Motor neuron (in vitro differentiated cells): ENCODE measurements at regions not wholly inside any gene's neighbourhood (a gene's known extent, or its start where the extent isn't known, plus 50 kb on each side); places are given as distances from the start of the nearest gene placed in this dataset.
"Not testable (repeated sequence)": the region's sequence is repeated elsewhere in the genome, so short reads cannot be mapped to it uniquely, and the experiment has no call there.

Experiments used
- ATAC-seq, 8 experiments: fragments of 200-7000 bp; cut with Tn5 transposase; replicated peaks in 6 of 8; 2 replicates each; pipeline ENCODE4 v1.8.0; 2021; ENCODE audit warnings: mild to moderate bottlenecking in 8 of 8, moderate library complexity in 8 of 8
- H3K27ac ChIP-seq, 2 donors: fragments of 250-450 bp; sonication (Bioruptor Pico); 2 replicates each; pipeline ENCODE4 v1.9.0; 2021; ENCODE audit warnings: antibody characterized with exemption in 2 of 2, mild to moderate bottlenecking in 2 of 2, moderate library complexity in 1 of 2
- H3K4me1 ChIP-seq, 2 donors: fragments of 250-450 bp; sonication (Bioruptor Pico); replicated peaks in 1 of 2; 2 replicates each; pipeline ENCODE4 v1.6.1; 2021; ENCODE audit warnings: antibody characterized with exemption in 2 of 2, mild to moderate bottlenecking in 2 of 2, moderate library complexity in 1 of 2
- H3K4me3 ChIP-seq, 5 donors: fragments of 250-450 bp; sonication (Bioruptor Pico); 2 replicates each; pipeline ENCODE4 v1.9.0; 2021; ENCODE audit warnings: antibody characterized with exemption in 5 of 5, mild to moderate bottlenecking in 5 of 5, moderate library complexity in 4 of 5
- WGBS, 10 experiments: fragments of 450-650 bp; shearing (Covaris generic); methylation state at CpG; one replicate each; pipeline ENCODE4 v1.0.0; 2022; 5-methylcytosine and 5-hydroxymethylcytosine counted together
- in situ Hi-C, 9 experiments: fragments of 400-800 bp; cut with MboI; loops; one replicate each; pipeline ENCODE4 v1.15.0; 2021; ENCODE audit warnings: low sequenced_read_pairs in 9 of 9, low pct_unique_long_range_greater_than_20kb in 2 of 9; ENCODE audit not compliant: unreplicated experiment in 9 of 9

GRCh38 chr4:167939863-167940616 is 152.3 kb upstream of the ANXA10 start:
- ATAC-seq = peak in 2 of 8 experiments; percentile 52 to 70
- Histone ChIP-seq H3K4me3 (no peak overlapping the region), H3K4me1 (no peaks in the 10 kb centered on the region), H3K27ac (no peak overlapping the region)
- in situ Hi-C loops = no loop called here
- 15 to 93% (median 63%) methylated on average over 2 to 10 of the region's 10 CpGs; no CpG with 5 or more reads in 2 of the 10 experiments for WGBS, 10 experiments

- peak in 2 of 8 experiments; percentile 35 to 66 for ATAC-seq
- in situ Hi-C loops = no loop called here
These were observed 148.3 kb upstream of the ANXA10 start for GRCh38 chr4:167943872-167944505.

GRCh38 chr4:167944721-167945120 is 147.6 kb upstream of the ANXA10 start:
- 78 to 100% (median 97%) methylated on average over 1 to 2 of the region's 2 CpGs; no CpG with 5 or more reads in 4 of the 10 experiments for WGBS, 10 experiments
- Histone ChIP-seq H3K4me1 (no peaks in the 10 kb centered on the region), H3K4me3 (no peak overlapping the region), H3K27ac (no peak overlapping the region)
- in situ Hi-C loops = no loop called here
- peak in 2 of 8 experiments; percentile 51 to 59 for ATAC-seq

More at GRCh38 chr4:167943872-167944505, 148.3 kb upstream of the ANXA10 start:
- H3K4me3 ChIP-seq = no peak overlapping the region
- WGBS, 10 experiments = 0 to 63% (median 21%) methylated on average over 1 to 3 of the region's 3 CpGs
- H3K27ac ChIP-seq = no peak overlapping the region
- no peaks in the 10 kb centered on the region for H3K4me1 ChIP-seq

- in situ Hi-C loops = no loop called here
- no peak overlapping the region for H3K4me3 ChIP-seq
- 0 to 74% (median 67%) methylated on average over 1 to 2 of the region's 2 CpGs; no CpG with 5 or more reads in 1 of the 10 experiments for WGBS, 10 experiments
These were observed 137.3 kb upstream of the ANXA10 start for GRCh38 chr4:167955006-167955405.

GRCh38 chr4:167956676-167957075 is 135.7 kb upstream of the ANXA10 start:
- ATAC-seq = no peak
- no peaks in the 10 kb centered on the region for H3K4me1 ChIP-seq
- no peak overlapping the region for H3K27ac ChIP-seq
- in situ Hi-C loops = no loop called here
- H3K4me3 ChIP-seq = no peak overlapping the region

More at GRCh38 chr4:167955006-167955405, 137.3 kb upstream of the ANXA10 start:
- no peak for ATAC-seq
- Histone ChIP-seq H3K27ac (no peak overlapping the region), H3K4me1 (no peaks in the 10 kb centered on the region)

GRCh38 chr4:167964766-167965373 is 127.5 kb upstream of the ANXA10 start:
- Histone ChIP-seq H3K4me3 (no peak overlapping the region), H3K4me1 (no peaks in the 10 kb centered on the region), H3K27ac (no peak overlapping the region)
- no peak for ATAC-seq
- 9 to 94% (median 67%) methylated on average over 1 to 2 of the region's 2 CpGs; no CpG with 5 or more reads in 1 of the 10 experiments for WGBS, 10 experiments
- in situ Hi-C loops = no loop called here

- H3K27ac ChIP-seq = no peak overlapping the region
- H3K4me1 ChIP-seq = no peaks in the 10 kb centered on the region
- ATAC-seq = peak in 6 of 8 experiments; percentile 19 to 65 (median 44)
- H3K4me3 ChIP-seq = no peak overlapping the region
- 0 to 100% (median 64%) methylated on average over 1 to 2 of the region's 2 CpGs; no CpG with 5 or more reads in 1 of the 10 experiments for WGBS, 10 experiments
- in situ Hi-C loops = no loop called here
These were observed 126.2 kb upstream of the ANXA10 start for GRCh38 chr4:167966143-167966542.

- Histone ChIP-seq H3K4me1 (no peaks in the 10 kb centered on the region), H3K4me3 (no peak overlapping the region), H3K27ac (no peak overlapping the region)
- in situ Hi-C loops = no loop called here
- no peak for ATAC-seq
These were observed 118.8 kb upstream of the ANXA10 start for GRCh38 chr4:167973513-167973912.

GRCh38 chr4:167985565-167985964 is 106.8 kb upstream of the ANXA10 start:
- in situ Hi-C loops = no loop called here

GRCh38 chr4:167986044-167986443 is 106.3 kb upstream of the ANXA10 start:
- H3K4me3 ChIP-seq = no peak overlapping the region
- no peaks in the 10 kb centered on the region for H3K4me1 ChIP-seq
- ATAC-seq = no peak
- in situ Hi-C loops = no loop called here
- WGBS, 10 experiments = 50 to 100% (median 80%) methylated on average over 1 to 2 of the region's 3 CpGs; no CpG with 5 or more reads in 7 of the 10 experiments
- H3K27ac ChIP-seq = no peak overlapping the region

More at GRCh38 chr4:167985565-167985964, 106.8 kb upstream of the ANXA10 start:
- ATAC-seq = no peak
- Histone ChIP-seq H3K27ac (no peak overlapping the region), H3K4me1 (no peaks in the 10 kb centered on the region), H3K4me3 (no peak overlapping the region)

- no peak for ATAC-seq
- Histone ChIP-seq H3K4me1 (no peaks in the 10 kb centered on the region), H3K27ac (no peak overlapping the region), H3K4me3 (no peak overlapping the region)
- in situ Hi-C loops = no loop called here
- 0 to 100% (median 73%) methylated on average over 1 to 2 of the region's 2 CpGs; no CpG with 5 or more reads in 1 of the 10 experiments for whole genome bisulfite sequencing, 10 experiments
These were observed 105.1 kb upstream of the ANXA10 start for GRCh38 chr4:167987285-167987684.

GRCh38 chr4:167989815-167990214 is 102.5 kb upstream of the ANXA10 start:
- H3K27ac ChIP-seq = no peak overlapping the region
- no peaks in the 10 kb centered on the region for H3K4me1 ChIP-seq
- H3K4me3 ChIP-seq = no peak overlapping the region
- no peak for ATAC-seq
- WGBS, 10 experiments = 0 to 92% (median 44%) methylated on average over 2 of the region's 2 CpGs; no CpG with 5 or more reads in 2 of the 10 experiments
- in situ Hi-C loops = no loop called here

- WGBS, 10 experiments = 62 to 100% (median 97%) methylated on average over 1 to 6 of the region's 6 CpGs
- ATAC-seq, H3K4me1 ChIP-seq, H3K4me3 ChIP-seq, H3K27ac ChIP-seq, in situ Hi-C loops: not testable (repeated sequence)
These were observed 84.2 kb upstream of the ANXA10 start for GRCh38 chr4:168008112-168008511.
